GM04503 (cell line): ENCODE measurements at regions not wholly inside any gene's neighbourhood (a gene's known extent, or its start where the extent isn't known, plus 50 kb on each side); places are given as distances from the start of the nearest gene placed in this dataset.

Experiments
- DNase-seq: peaks from one replicate; pipeline ENCODE4 v3.0.0-alpha.2; 2012; ENCODE audit warnings: low read depth

DNA sequence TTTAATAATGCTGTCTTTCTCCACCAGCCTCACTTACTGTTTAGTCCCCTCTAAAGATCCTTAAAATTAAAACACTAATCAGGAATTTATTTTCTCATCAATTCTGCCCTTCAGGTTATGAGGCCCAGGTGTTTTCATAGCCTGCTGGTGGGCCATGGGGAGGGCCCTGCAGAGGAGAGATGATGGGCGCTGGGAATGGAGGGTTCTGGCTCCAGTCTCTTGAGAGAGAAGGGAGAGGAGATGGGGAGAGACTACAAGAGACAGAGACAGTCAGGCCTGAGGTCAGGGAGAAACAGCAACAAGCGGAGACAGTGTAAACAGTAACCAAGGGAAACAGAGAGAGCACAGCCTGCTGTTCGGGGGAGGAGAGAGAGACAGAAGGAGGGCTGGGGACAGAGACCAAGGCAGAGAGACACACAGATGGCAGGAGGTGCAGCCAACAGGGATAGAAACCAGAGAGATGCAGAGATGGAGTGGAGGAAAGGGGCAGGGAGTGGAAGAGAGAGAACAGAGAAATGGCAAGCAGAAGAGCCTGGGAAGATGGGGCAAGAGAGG, 187.3 kb upstream of the SYT13 start:
- no peak for DNase-seq

DNA sequence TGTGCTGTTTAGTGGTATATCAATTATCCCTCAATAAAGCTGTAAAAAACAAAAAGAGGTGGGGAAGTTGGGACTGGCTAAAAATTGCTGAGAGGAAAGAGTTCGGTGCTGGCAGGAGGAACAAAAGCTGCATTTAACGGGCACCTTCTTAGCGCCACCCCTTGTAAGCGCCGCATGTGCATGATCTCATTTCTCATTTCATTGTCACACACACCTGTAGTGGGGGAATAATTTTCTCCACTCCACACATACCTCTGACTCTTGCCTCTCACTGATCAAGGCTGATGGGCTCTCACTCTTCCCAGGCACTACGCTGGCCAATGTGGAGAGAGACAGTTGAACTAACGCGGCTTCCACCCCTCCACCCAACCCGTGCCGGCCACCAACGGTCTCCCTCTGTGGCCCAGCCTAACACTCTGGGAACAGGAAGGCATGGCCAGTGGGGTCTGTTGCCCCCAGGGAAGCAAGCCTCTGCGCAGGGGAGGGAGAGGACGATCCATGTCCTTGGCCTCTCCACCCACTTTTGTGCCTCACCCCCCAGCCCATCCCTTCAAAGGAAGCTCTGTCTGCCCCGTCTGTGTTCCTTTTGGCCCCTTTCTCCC, 186.7 kb upstream of the SYT13 start:
- no peak for DNase-seq

GRCh38 chr11:45471266-45471665, 185.1 kb upstream of the SYT13 start:
- DNase-seq: no peak

DNA sequence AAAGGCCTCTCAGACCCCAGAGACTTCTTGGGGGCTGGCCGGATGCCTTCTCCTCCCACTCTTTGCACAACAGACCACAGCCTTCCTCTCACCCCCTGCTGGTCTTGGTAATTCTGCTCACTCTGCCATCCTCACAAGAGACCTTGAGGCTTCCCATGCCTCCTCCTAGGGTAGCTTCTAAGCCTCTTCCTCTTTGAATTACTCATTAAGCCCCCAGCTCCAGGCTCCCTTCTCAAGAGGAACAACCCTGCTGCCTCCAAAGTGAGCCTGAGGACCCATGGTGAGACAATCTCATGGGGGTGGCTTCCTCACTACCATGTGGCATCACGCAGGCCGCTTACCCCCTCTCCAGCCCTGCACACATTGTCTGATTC, 184.6 kb upstream of the SYT13 start:
- no peak for DNase-seq

DNA sequence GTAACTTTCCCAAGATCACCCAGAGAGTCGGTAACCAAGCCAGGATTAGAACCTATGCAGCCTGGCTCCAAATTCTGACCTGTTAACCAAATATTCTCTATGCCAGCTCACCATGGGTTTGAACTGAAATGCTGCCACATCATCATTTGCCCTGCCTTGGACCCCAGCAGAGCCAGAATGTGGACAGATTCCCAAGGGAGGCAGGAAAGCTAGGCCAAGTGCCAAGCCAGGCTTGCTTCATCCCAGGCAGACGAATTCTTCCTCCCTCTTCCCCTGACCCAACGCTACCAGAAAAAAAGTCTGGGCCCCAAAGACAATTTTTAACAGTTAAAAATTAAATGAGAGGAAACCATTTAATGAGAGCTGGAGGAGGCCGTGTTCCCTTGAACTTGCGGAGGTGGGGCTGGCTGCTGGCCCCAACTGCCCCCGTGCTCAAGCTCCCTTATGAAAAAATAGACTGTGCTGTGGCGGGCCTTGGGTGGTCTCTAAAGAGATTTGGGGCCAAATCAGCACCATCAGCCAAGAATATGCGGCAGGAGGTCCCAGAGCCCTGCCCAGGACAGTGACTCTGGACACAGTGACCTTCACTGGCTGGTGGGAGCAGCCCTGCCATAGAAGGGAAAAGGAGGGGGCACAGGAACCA, 184.1 kb upstream of the SYT13 start:
- DNase-seq: no peak

DNA sequence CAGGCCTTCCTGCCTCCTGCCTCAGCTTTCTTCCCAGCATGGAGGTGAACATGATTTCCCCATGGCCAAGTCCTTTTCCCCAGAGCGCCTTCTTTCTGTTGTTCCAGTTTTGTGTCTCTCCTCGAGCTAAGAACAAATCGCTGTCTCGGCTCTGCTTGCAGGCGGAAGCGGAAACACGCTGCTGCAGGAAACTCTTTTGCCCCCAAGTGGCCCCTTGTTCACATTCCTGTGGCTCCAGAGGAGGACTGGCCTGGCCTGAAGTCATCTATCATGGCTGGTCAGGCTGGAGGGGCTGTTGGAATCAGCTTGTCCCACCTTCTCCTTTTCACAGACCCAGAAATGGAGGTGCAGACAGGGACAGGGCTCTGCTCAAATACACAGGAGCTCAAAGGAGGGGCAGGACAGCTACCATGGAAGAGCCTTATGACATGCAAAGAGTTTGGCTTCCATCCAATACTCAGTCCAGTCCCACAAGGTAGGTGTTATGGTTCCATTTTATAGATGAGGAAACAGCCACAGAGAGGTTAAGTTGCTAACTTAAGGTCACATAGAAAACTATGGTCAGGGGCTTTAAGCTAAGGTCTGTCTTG, 182.2 kb upstream of the SYT13 start:
- DNase-seq: no peak

DNA sequence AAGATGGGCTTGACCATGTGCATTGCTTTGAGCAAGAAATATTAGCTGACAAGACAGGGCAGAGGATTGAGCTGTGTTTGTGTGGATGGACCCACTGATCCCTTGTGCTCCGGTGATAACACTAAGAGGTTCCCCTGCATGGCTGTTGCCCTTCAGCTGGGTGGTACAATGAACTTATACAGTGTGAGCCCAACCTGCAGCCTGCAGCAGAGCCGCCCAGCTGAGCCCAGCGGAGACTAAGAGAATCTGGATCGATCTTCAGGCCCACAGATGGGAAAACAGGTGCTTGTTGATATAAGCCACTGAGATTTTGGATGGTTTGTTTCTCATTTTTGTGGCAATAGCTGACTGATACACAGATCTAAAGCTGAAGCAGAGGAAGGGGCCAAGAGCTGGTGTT, 177.4 kb upstream of the SYT13 start:
- no peak for DNase-seq

DNA sequence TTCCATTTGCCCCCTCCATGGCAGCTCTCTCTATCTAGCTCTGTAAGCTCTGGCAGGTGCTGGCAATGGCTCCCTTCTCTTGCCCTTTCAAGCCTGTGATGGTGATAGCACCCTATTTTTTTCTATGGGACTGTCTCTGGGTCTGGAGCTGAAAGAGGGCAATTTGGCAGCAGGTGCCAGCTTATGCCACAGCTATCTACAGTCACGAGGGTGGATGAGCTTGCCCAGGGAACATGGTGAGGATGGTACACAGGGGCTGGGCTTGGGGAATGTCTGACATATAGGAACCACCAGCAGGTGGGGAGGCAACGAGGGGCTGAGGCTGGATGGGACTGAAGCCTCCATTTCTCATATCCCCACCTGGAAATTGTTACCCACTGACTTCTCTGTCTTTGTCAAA, 175.4 kb upstream of the SYT13 start:
- no peak for DNase-seq

DNA sequence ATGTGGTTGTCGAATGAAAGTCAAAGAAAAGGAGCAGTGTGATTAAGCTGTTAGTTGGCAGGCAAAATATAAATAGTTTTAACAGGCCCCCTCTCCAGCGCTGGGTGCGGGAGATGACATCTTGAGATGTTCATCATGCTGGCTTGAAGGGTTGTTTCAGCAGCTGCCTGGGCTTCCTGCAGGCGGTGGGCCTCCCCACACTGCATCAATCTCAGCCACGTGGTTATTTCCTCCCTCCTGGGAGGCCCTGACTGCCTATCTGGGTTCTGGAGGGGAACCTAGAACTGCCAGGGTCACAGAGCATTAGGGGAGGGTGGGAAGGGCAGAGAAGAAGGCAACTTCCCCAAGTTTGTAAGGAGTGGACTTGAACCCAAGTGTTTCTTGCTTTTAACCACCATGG, 173.3 kb upstream of the SYT13 start:
- DNase-seq: no peak

GRCh38 chr11:45458269-45458668, 172.1 kb upstream of the SYT13 start:
- DNase-seq: no peak

- peak; percentile 42 for DNase-seq
Measured at GRCh38 chr11:45457649-45458048, 171.5 kb upstream of the SYT13 start.

GRCh38 chr11:45456686-45457085, 170.5 kb upstream of the SYT13 start:
- DNase-seq: no peak

- no peak for DNase-seq
Measured at GRCh38 chr11:45455536-45455935, 169.4 kb upstream of the SYT13 start.

DNA sequence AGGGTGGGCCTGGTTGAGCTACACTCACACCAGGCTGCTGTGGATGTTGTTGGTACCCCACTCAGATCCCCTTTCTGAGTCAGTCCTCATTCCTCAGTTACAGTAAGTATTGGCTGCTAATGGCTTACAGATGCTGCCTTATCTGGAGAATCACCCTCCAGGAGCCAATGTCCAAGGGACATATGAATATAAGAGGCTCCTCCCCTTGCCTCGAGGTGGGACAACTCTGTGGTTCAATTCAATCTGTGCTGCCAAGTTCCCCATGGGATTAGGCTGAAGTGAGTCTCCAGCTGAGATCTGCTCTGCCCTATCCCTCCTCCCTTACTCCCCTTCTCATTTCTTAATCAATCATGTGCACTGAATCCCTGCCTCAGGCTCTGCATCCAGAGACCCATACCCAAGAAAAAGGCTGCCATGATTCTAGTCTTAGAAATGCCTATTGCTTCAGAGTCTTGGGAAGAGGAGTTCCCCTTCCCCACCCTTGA, 168.8 kb upstream of the SYT13 start:
- DNase-seq: no peak

DNA sequence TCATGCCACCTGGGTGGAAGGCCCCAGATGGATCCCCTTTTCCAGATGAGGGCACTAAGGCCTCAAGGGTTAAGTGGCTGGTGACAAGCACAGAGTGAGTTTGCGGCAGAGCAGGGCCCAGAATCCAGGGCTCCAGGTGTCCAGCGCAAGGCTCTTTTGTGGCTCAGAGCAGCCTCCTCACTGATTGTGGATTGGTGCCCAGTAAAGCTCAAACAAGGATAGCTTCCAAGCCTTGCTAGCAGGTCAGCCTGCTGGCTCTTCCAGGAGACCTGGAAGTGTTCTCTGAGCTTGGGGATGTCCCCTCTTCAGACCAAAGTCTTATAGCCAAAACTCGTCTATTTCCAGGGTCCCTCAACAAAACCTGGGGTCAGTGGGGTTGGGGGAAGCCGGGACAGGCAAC, 167.6 kb upstream of the SYT13 start:
- no peak for DNase-seq

DNA sequence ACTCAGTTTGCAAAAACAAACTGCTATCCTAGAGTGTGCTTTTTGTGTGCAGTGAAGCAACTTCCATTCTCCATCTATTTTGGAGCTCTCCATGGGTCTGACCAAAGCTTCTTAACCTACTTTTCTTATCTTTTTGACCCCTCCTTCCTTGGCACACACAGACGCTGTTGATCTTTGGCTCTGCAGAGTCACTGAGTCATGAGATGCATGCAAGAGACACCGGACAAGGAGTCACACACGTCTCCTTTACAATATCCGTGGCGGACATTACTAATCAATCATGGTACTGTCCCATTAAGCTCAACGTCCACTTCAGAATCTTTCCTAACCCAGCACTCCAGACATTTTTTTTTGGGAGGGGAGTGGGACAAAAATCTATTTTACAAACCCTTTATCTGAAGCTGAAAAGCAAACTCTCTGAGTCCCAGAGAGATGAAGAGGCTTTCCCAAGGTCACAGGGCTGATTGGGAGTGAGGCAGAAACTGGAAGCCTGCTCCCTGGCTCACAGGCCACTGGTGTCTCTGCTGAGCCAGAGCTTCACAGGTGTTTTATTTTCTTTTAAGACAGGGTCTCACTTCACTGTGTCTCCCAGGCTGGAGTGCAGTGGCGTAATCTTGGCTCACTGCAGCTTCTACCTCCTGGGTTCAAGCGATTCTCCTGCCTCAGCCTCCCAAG, 165.8 kb upstream of the SYT13 start:
- DNase-seq: no peak

- no peak for DNase-seq
Measured at GRCh38 chr11:45450189-45450588, 164.0 kb upstream of the SYT13 start.

GRCh38 chr11:45449036-45449601, 163.0 kb upstream of the SYT13 start:
- DNase-seq: no peak

DNA sequence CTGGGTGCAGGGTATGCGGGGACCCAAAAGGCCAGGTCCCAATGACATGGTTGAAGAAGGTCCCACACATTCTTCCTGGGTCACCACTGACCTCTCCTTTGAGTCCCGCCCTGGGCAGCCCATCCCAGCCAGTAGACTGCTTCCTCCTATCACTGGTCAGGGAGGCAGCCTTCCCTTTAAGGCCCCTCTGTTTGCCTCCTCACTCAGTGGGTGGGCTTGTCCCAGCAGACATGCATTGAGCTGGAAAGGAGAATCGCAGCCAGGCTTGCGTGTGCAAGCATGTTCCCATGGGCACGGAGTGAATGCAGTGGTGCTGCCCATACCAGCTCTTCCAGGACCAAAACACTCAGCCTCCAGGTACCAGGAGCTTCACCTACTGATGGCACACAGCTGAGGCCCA, 162.4 kb upstream of the SYT13 start:
- DNase-seq: no peak

DNA sequence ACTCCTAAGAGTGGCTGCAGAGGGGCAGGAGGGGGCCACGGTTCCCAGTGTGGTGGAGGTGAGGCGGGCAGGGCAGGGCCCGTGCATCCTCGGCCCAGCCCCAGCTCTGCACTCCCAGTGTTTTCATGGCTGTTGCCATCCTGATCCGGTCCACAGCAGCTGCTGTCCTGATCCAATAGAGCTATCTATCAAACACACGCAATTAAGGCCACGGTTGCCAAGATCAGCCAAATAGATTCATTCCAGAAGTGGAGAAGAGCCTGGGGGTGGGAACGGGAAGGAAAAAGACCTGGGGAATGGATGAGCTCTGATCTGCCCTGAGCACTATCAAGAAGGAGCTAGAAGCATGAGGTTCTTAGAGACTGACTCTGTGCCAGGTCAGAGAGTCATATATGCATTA, 160.9 kb upstream of the SYT13 start:
- no peak for DNase-seq

GRCh38 chr11:45446434-45446833, 160.3 kb upstream of the SYT13 start:
- no peak for DNase-seq

DNA sequence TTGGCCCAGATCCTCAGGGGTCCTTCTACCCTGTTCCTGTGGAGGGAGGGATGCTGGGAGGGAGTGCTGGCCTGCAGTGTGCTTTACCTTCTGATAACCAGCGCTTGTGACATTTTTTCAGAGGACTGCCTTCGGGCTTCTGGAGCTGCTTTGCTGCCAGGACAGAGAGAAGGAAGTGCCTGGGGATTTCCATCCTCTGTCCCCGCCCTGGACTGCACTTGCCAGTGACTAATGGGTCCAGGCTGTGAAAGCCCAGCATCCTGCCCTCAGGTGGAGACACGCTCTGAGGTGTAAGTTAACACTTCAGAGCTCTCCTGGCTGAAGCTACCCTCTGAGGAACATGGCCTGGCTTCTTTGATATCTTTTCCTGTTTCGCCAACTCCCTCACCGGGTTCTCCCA, 158.7 kb upstream of the SYT13 start:
- no peak for DNase-seq

GRCh38 chr11:45440111-45440510, 154.0 kb upstream of the SYT13 start:
- no peak for DNase-seq
